Caki2 (cell line): ENCODE measurements at regions not wholly inside any gene's neighbourhood (a gene's known extent, or its start where the extent isn't known, plus 50 kb on each side); places are given as distances from the start of the nearest gene placed in this dataset.

Experiments
- DNase-seq: peaks from one replicate; pipeline ENCODE4 v3.0.0-alpha.2; 2015; ENCODE audit warnings: low read depth
- in situ Hi-C: cut with HindIII; loops from 2 replicates; pipeline ENCODE4 v1.10.0; 2016; ENCODE audit warnings: low sequenced_read_pairs, low pct_unique_long_range_greater_than_20kb, mixed read lengths

GRCh38 chr1:87844251-87844650 is 515.6 kb downstream of the LMO4 start:
- in situ Hi-C loops, result no loop called here
- DNase-seq, result no peak

DNA sequence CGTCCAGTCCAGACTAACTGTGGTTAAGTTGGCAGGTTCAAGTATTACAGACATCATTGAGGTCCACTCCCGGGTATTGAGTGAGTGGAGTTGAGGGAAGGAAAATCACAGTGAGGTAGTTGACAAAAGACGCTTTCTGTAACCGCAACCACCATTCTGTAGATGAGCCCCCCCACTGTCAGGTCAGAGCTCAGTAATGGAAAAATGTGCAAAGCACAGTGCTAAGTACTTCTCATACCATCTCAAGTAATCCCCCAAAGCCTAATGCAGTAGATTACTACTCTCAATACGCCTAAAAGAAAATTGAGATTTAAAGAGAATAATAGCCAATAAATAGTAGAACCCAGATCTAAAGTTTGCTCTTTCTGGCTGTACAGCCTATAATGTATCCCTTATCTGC is 522.8 kb downstream of the LMO4 start:
- DNase-seq, result no peak
- in situ Hi-C loops, result no loop called here

GRCh38 chr1:87852410-87853161 is 523.9 kb downstream of the LMO4 start:
- in situ Hi-C loops, result no loop called here
- DNase-seq, result no peak

DNA sequence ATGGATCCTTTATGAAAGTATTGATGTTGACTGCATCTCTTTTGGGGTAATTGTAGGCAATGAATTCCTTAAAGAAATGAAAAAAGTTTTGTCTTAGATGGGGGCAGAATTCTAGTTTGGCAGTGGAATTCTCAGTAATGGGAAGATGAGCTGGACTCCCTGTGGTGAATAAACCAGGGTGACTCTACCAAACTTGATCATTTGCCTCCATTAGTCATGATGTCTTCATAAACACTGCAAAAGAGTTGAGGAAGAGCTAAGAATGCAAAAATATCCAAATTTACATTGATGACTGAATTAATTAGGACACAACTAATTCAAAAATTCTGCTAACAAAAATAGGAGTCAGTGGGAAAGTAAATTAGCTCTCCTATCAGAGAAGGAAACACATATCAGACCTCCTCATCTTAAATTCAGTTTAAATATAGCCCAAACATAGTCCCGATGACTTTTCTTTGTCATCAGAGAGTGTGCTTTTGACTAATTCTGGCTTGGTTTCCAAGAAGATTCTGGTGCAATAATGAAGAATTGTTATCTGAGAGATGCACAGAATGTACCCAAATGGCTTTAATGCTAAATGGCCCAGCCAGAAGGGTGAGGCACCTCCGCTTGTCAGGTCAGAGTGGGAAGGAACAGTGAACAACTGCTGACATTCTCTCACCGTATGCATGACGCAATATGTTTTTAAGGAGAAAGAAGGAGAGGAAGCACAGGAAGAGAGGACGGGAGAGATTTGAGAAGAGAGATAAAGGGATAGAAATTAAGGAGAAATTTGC is 525.1 kb downstream of the LMO4 start:
- in situ Hi-C loops, result no loop called here
- DNase-seq, result no peak

DNA sequence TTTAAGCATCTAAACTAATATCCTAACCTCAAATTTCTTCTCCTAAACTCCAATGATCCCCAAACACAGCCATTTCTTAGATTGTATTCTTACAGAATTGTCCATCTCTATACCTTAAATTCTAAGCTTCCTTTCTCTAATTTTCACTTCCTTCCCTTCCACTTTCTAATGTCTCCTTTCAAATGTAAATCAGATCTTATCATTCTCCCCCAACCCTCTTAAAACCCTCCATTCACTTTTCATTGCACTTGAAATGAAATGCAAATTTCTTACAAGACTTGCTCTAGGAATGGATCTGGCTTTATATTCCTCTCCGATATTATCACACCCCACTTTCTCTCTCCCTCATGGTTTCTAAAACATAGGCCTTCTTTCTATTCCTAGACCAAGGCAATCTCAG is 534.6 kb downstream of the LMO4 start:
- in situ Hi-C loops, result no loop called here
- no peak for DNase-seq

- in situ Hi-C loops, result no loop called here
- DNase-seq, result no peak
Observed at GRCh38 chr1:87864676-87865075, 536.0 kb downstream of the LMO4 start.

- in situ Hi-C loops, result no loop called here
- no peak for DNase-seq
Observed at GRCh38 chr1:87866416-87866815, 537.7 kb downstream of the LMO4 start.

- no peak for DNase-seq
Observed at GRCh38 chr1:87867626-87868025, 538.9 kb downstream of the LMO4 start.

GRCh38 chr1:87869567-87869966 is 540.9 kb downstream of the LMO4 start:
- in situ Hi-C loops, result no loop called here
- DNase-seq, result peak; percentile 16

More at GRCh38 chr1:87867626-87868025, 538.9 kb downstream of the LMO4 start:
- in situ Hi-C loops, result no loop called here

DNA sequence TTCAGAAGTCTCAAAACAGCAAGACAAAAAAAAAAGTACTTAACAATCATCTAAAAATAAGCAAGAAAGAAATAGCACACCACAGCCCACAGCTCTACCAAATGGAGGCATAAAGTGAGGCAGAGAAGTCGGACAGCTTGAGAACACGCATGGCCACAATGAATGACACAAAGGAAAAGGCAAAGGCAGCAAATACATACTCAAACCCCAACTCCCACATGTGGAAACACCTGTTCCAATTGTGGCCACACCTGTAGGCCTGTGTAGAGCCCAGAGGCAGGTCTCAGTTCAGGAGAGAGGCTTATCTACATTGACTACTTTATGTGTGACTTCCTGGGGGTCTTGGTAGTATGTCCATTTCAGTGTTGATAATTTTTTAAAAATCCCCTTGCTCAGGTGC is 543.5 kb downstream of the LMO4 start:
- in situ Hi-C loops, result no loop called here
- no peak for DNase-seq

- in situ Hi-C loops, result no loop called here
- no peak for DNase-seq
Observed at GRCh38 chr1:87872692-87873091, 544.0 kb downstream of the LMO4 start.

- in situ Hi-C loops, result no loop called here
- no peak for DNase-seq
Observed at GRCh38 chr1:87878873-87879272, 550.2 kb downstream of the LMO4 start.

DNA sequence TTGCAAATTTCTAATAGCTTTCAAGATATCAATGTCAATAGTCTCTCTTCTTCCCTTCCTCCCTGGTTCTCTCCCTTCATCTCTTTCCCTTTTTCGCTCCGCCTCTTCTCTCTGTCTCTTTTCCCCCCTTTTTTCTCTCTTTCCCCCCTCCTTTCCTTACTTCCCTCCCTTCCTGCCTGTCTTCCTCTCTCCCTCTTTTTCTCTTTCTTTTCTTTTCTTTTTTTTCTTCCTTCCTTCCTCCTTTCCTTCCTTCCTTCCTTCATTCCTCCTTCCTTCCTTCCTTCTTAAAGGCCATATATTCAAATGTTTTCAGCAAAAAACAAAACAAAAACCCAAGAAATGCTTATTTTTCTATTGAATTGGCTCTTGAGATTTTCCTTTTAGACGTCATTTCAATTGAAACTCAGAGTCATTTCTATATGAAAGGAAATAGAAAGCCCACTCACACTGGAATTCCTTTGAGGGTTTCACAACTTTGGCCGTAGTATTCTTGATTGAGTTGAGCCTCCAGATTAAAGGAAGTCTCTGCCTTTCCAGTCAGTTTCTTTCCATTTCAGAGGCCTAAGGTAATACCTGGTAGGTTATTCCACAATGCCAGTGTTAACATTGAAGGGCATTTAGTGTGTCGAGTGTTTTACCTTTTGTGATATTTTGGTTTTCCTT is 551.5 kb downstream of the LMO4 start:
- in situ Hi-C loops, result no loop called here
- DNase-seq, result no peak

DNA sequence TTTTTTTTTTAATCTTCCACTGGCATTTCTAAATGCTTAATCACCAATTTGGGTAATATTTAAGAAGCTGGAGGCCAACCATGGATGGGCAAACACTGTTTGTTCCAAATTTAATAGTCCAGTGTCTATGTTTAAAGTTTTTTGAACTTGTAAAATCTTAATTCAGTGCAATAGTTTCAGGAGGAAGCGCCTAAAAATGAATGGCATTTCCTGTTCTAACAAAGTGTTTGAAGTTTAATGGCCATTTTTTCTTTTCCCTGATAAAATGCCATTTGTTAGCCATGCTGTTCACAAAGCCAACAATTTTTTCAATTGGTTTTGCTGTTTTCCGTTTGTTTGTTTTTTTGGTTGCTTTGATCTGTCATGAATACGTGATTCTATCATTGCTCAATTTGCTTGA is 552.1 kb downstream of the LMO4 start:
- in situ Hi-C loops, result no loop called here

GRCh38 chr1:87883906-87884305 is 555.2 kb downstream of the LMO4 start:
- no peak for DNase-seq
- in situ Hi-C loops, result no loop called here

More for the DNA sequence above, 552.1 kb downstream of the LMO4 start:
- no peak for DNase-seq

DNA sequence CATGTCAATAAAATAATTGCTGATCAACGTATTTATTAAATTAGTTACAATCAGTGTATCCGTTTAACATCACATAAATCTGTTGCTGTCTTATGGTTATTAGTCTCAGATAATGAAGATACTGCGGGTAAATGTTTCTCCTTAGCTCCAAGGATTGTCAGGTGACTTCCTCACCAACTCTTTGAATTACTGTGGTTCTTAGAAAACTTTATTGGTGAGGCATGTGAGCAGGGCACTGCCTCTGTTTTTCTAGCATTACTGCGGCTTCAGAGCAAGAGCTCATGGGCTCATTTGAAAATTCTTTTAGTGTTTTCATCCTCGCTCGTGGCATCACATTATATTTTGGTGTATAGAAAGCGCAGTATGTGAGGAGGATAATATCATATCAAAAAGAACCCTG is 555.9 kb downstream of the LMO4 start:
- in situ Hi-C loops, result no loop called here
- DNase-seq, result no peak

GRCh38 chr1:87885278-87886025 is 556.8 kb downstream of the LMO4 start:
- DNase-seq, result no peak
- in situ Hi-C loops, result no loop called here

DNA sequence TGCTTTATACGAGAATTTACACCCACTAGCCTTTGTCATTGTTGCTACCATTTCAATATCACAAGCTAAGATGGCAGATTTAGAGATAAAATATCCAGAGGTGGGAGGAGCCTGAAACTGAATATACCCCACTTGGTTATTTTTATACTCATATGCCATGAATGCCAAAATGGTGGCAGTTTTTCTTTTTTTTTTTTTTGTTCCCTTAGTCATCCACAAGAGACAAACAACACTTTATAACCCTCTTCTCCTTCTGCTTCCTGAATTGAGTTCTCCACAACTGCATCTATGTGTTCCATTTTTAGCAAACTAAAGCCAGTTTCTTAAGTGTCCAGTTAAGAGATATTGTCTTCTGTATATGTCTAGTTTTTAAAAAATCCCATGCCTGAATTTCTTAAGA is 558.4 kb downstream of the LMO4 start:
- in situ Hi-C loops, result no loop called here
- no peak for DNase-seq

DNA sequence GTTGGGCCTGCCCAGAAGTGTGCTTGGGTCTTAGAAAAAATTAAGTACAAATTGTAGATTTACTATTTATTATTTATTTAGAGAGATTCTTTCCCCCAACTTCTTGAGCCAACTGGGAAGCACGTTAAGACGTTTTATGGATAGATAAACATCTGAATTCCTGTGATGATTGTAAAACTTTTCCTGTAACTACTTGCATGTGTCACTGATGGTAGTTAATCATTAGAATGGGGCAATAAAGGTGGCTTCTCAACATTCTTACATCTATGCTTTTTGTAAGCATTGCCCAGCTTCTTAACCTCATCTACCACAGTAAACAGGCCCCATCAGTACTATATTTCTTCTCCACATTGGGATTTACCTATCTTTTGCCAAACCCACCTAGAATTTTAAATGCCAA is 559.8 kb downstream of the LMO4 start:
- in situ Hi-C loops, result no loop called here
- DNase-seq, result peak; percentile 50
